GM23338 (cell line): ENCODE measurements at regions not wholly inside any gene's neighbourhood (a gene's known extent, or its start where the extent isn't known, plus 50 kb on each side); places are given as distances from the start of the nearest gene placed in this dataset.

Source experiments
- ATAC-seq: fragments of 200-7000 bp; cut with Tn5 transposase; 3 replicates; pipeline ENCODE4 v1.9.1; 2020
- DNase-seq: peaks from one replicate; pipeline ENCODE4 v3.0.0-alpha.2; 2015; ENCODE audit warnings: low spot score
- H2AFZ ChIP-seq: fragments of 200-600 bp; sonication (generic); 2 replicates; pipeline ENCODE4 v1.8.0; 2016; ENCODE audit warnings: antibody characterized with exemption, mild to moderate bottlenecking, moderate library complexity
- H3F3A ChIP-seq: fragments of 200-600 bp; sonication (generic); replicated peaks from 2 replicates; pipeline ENCODE4 v1.8.0; 2017; ENCODE audit warnings: antibody characterized with exemption, mixed run types, low read depth
- H3K27ac ChIP-seq: fragments of 200-600 bp; sonication (generic); 2 replicates; pipeline ENCODE4 v1.6.1; 2016; ENCODE audit warnings: low read depth
- H3K27me3 ChIP-seq: fragments of 200-600 bp; sonication (generic); 2 replicates; pipeline ENCODE4 v1.8.0; 2016; ENCODE audit warnings: mild to moderate bottlenecking, mixed run types, moderate library complexity; ENCODE audit not compliant: insufficient read depth
- H3K36me3 ChIP-seq: fragments of 200-600 bp; sonication (generic); 2 replicates; pipeline ENCODE4 v1.8.0; 2016; ENCODE audit warnings: mild to moderate bottlenecking; ENCODE audit not compliant: insufficient read depth
- H3K4me1 ChIP-seq: fragments of 200-600 bp; sonication (generic); 2 replicates; pipeline ENCODE4 v1.8.0; 2016; ENCODE audit warnings: mild to moderate bottlenecking, moderate library complexity; ENCODE audit not compliant: insufficient read depth
- H3K4me2 ChIP-seq: fragments of 200-600 bp; sonication (generic); 2 replicates; pipeline ENCODE4 v1.7.1; 2017; ENCODE audit warnings: mixed run types
- H3K4me3 ChIP-seq: fragments of 200-600 bp; sonication (generic); 2 replicates; pipeline ENCODE4 v1.6.1; 2016; ENCODE audit warnings: mixed run types
- H3K79me2 ChIP-seq: fragments of 200-600 bp; sonication (generic); replicated peaks from 2 replicates; pipeline ENCODE4 v1.8.0; 2017; ENCODE audit warnings: mild to moderate bottlenecking; ENCODE audit not compliant: insufficient read depth
- H3K9me2 ChIP-seq: fragments of 200-600 bp; sonication (generic); 2 replicates; pipeline ENCODE4 v1.8.0; 2017; ENCODE audit not compliant: insufficient read depth
- H4K20me1 ChIP-seq: fragments of 200-600 bp; sonication (generic); replicated peaks from 2 replicates; pipeline ENCODE4 v1.8.0; 2017; ENCODE audit warnings: mild to moderate bottlenecking; ENCODE audit not compliant: insufficient read depth
- H3K27ac Mint-ChIP-seq: 2 replicates; pipeline ENCODE4 v1.8.0; 2020; ENCODE audit warnings: inconsistent platforms, mild to moderate bottlenecking, moderate library complexity, mixed read lengths
- H3K27me3 Mint-ChIP-seq: 3 replicates; pipeline ENCODE4 v1.8.0; 2022; ENCODE audit warnings: low read depth, mild to moderate bottlenecking, moderate library complexity, mixed read lengths, inconsistent platforms; ENCODE audit not compliant: insufficient read depth, poor library complexity
- H3K36me3 Mint-ChIP-seq: 3 replicates; pipeline ENCODE4 v1.8.0; 2021; ENCODE audit warnings: low read depth, mild to moderate bottlenecking, inconsistent platforms, moderate library complexity, mixed read lengths
- H3K4me1 Mint-ChIP-seq: 3 replicates; pipeline ENCODE4 v1.8.0; 2020; ENCODE audit warnings: mild to moderate bottlenecking, inconsistent platforms, mixed read lengths
- H3K4me3 Mint-ChIP-seq: 3 replicates; pipeline ENCODE4 v1.8.0; 2021; ENCODE audit warnings: moderate library complexity, mild to moderate bottlenecking, inconsistent platforms, mixed read lengths
- H3K9me3 Mint-ChIP-seq: 3 replicates; pipeline ENCODE4 v1.8.0; 2020; ENCODE audit warnings: moderate library complexity, mild to moderate bottlenecking, inconsistent platforms, mixed read lengths
- CTCF ChIP-seq, 2 experiments: fragments of 200-600 bp in 1 of 2; sonication (generic) in 1 of 2; conservative IDR thresholded peaks; 2 replicates each; pipeline versions ENCODE4 v1.5.1 to v1.6.1; 2016 to 2017; ENCODE audit warnings: antibody characterized with exemption in 2 of 2, low read depth in 2 of 2, mild to moderate bottlenecking in 2 of 2, moderate library complexity in 1 of 2
- ETS1 ChIP-seq: IDR thresholded peaks from 2 replicates; pipeline ENCODE4 v1.6.1; 2016; ENCODE audit warnings: antibody characterized with exemption
- EZH2 ChIP-seq: fragments of 200-600 bp; sonication (generic); IDR thresholded peaks from one replicate; pipeline ENCODE4 v1.8.0; 2017; ENCODE audit warnings: antibody characterized with exemption, mild to moderate bottlenecking, low read depth; ENCODE audit not compliant: unreplicated experiment
- EZH2phosphoT487 ChIP-seq: fragments of 200-600 bp; sonication (generic); IDR thresholded peaks from one replicate; pipeline ENCODE4 v1.8.1; 2018; ENCODE audit warnings: antibody characterized with exemption; ENCODE audit not compliant: unreplicated experiment
- JUNB ChIP-seq: IDR thresholded peaks from one replicate; pipeline ENCODE4 v1.6.1; 2016; ENCODE audit warnings: antibody characterized with exemption; ENCODE audit not compliant: unreplicated experiment
- NANOG ChIP-seq: IDR thresholded peaks from 2 replicates; pipeline ENCODE4 v1.6.1; 2016; ENCODE audit warnings: antibody characterized with exemption, borderline replicate concordance
- POLR2AphosphoS5 ChIP-seq: IDR thresholded peaks from 2 replicates; pipeline ENCODE4 v1.6.1; 2016; ENCODE audit warnings: antibody characterized with exemption, low read depth
- REST ChIP-seq: IDR thresholded peaks from one replicate; pipeline ENCODE4 v1.6.1; 2018; ENCODE audit warnings: antibody characterized with exemption; ENCODE audit not compliant: unreplicated experiment
- STAT1 ChIP-seq: IDR thresholded peaks from one replicate; pipeline ENCODE4 v1.6.1; 2016; ENCODE audit warnings: antibody characterized with exemption; ENCODE audit not compliant: unreplicated experiment
- ZNF114 ChIP-seq: fragments of 250-450 bp; sonication (Bioruptor Pico); IDR thresholded peaks from 2 replicates; pipeline ENCODE4 v1.5.0; 2020; ENCODE audit warnings: mild to moderate bottlenecking, moderate library complexity
- ZNF331 ChIP-seq: fragments of 250-450 bp; sonication (Bioruptor Pico); IDR thresholded peaks from 2 replicates; pipeline ENCODE4 v1.5.0; 2020; ENCODE audit warnings: low read depth, mild to moderate bottlenecking, moderate library complexity
- ZNF462 ChIP-seq: fragments of 250-450 bp; sonication (Bioruptor Pico); IDR thresholded peaks from 2 replicates; pipeline ENCODE4 v1.5.0; 2020; ENCODE audit warnings: mild to moderate bottlenecking, moderate library complexity

GRCh38 chr9:102309379-102309778, 570.9 kb upstream of the GRIN3A start (continued):
- TF ChIP-seq ETS1 (no peak), NANOG (no peak), EZH2 (no peak)

- DNase-seq, result no peak
- Histone ChIP-seq H3K9me2 (no peaks in the 10 kb centered on the region), H2AFZ (no peak overlapping the region), H3K4me1 (no peaks in the 10 kb centered on the region), H3K79me2 (no peaks in the 10 kb centered on the region), H3K4me2 (no peak overlapping the region), H3K27me3 (no peaks in the 10 kb centered on the region), H4K20me1 (no peaks in the 10 kb centered on the region), H3F3A (no peaks in the 10 kb centered on the region), H3K27ac (no peak overlapping the region), H3K4me3 (no peak overlapping the region), H3K36me3 (peaks cover 12% of the 10 kb centered on the region; the same call in 1 of the 2 replicates)
- H3K9me3 Mint-ChIP-seq, result peaks cover 82% of the 10 kb centered on the region
- TF ChIP-seq JUNB (no peak), ETS1 (no peak), ZNF114 (no peak), POLR2AphosphoS5 (no peak), EZH2phosphoT487 (no peak), NANOG (no peak), REST (no peak), ZNF462 (no peak), EZH2 (no peak), CTCF (conservative IDR thresholded peaks at IDR 0.05; ENCODE audit: low read depth in 2 of 2) (no peak), ZNF331 (no peak), STAT1 (no peak)
- H3K27ac Mint-ChIP-seq, result no peak overlapping the region
- H3K36me3 Mint-ChIP-seq, result peaks cover 23% of the 10 kb centered on the region; the same call in 2 of the 3 replicates
- no peak for ATAC-seq
- H3K27me3 Mint-ChIP-seq, result no peaks in the 10 kb centered on the region
- no peaks in the 10 kb centered on the region for H3K4me1 Mint-ChIP-seq
- H3K4me3 Mint-ChIP-seq, result no peak overlapping the region
Observed at GRCh38 chr9:102295188-102295587, 556.7 kb upstream of the GRIN3A start.
